H9 (cell line): ENCODE measurements at regions not wholly inside any gene's neighbourhood (a gene's known extent, or its start where the extent isn't known, plus 50 kb on each side); places are given as distances from the start of the nearest gene placed in this dataset.

Experiments used
- DNase-seq: peaks from one replicate; pipeline ENCODE4 v3.0.0-alpha.2; 2017
- H2AFZ ChIP-seq: one replicate; pipeline ENCODE4 v1.6.1; 2013; ENCODE audit warnings: mild to moderate bottlenecking, low read length, control low read depth, moderate library complexity
- H2AK5ac ChIP-seq: 2 replicates; pipeline ENCODE4 v1.6.1; 2013; ENCODE audit warnings: low read length, control low read depth, mixed read lengths; ENCODE audit not compliant: insufficient read length
- H2BK120ac ChIP-seq: one replicate; pipeline ENCODE4 v1.6.1; 2013; ENCODE audit warnings: low read depth, mild to moderate bottlenecking, low read length, control low read depth, inconsistent platforms; ENCODE audit not compliant: poor library complexity, severe bottlenecking
- H2BK12ac ChIP-seq: 2 replicates; pipeline ENCODE4 v1.6.1; 2013; ENCODE audit warnings: low read length, control low read depth, mixed read lengths, low read depth; ENCODE audit not compliant: insufficient read length
- H2BK15ac ChIP-seq: 2 replicates; pipeline ENCODE4 v1.6.1; 2013; ENCODE audit warnings: low read depth, low read length, control low read depth
- H2BK20ac ChIP-seq: one replicate; pipeline ENCODE4 v1.6.1; 2013; ENCODE audit warnings: low read depth, mild to moderate bottlenecking, low read length, control low read depth, inconsistent platforms; ENCODE audit not compliant: poor library complexity, severe bottlenecking
- H2BK5ac ChIP-seq: 2 replicates; pipeline ENCODE4 v1.6.1; 2013; ENCODE audit warnings: low read length, control low read depth, mixed read lengths; ENCODE audit not compliant: insufficient read length
- H3K14ac ChIP-seq: 2 replicates; pipeline ENCODE4 v1.6.1; 2013; ENCODE audit warnings: low read length, control low read depth; ENCODE audit not compliant: insufficient read depth
- H3K18ac ChIP-seq: 2 replicates; pipeline ENCODE4 v1.6.1; 2013; ENCODE audit warnings: low read depth, mild to moderate bottlenecking, mixed read lengths, low read length, control low read depth; ENCODE audit not compliant: insufficient read length
- H3K23ac ChIP-seq: 2 replicates; pipeline ENCODE4 v1.6.1; 2013; ENCODE audit warnings: low read length, control low read depth, mixed read lengths, low read depth; ENCODE audit not compliant: insufficient read length
- H3K23me2 ChIP-seq: 2 replicates; pipeline ENCODE4 v1.6.1; 2013; ENCODE audit warnings: low read depth, mild to moderate bottlenecking, mixed read lengths, low read length, control low read depth; ENCODE audit not compliant: insufficient read length, poor library complexity, severe bottlenecking
- H3K27ac ChIP-seq: 2 replicates; pipeline ENCODE4 v1.5.1; 2013; ENCODE audit warnings: low read length, control low read depth, mixed read lengths, low read depth; ENCODE audit not compliant: insufficient read length
- H3K27me3 ChIP-seq: 2 replicates; pipeline ENCODE4 v1.6.1; 2013; ENCODE audit warnings: low read length, control low read depth, inconsistent platforms; ENCODE audit not compliant: insufficient read depth
- H3K4ac ChIP-seq: 2 replicates; pipeline ENCODE4 v1.6.1; 2013; ENCODE audit warnings: low read depth, mild to moderate bottlenecking, control low read depth, inconsistent platforms, low read length, moderate library complexity
- H3K4me1 ChIP-seq: 2 replicates; pipeline ENCODE4 v1.6.1; 2013; ENCODE audit warnings: low read length, control low read depth, inconsistent platforms; ENCODE audit not compliant: insufficient read depth
- H3K4me2 ChIP-seq: 2 replicates; pipeline ENCODE4 v1.6.1; 2013; ENCODE audit warnings: low read length, control low read depth, mixed read lengths; ENCODE audit not compliant: insufficient read length, insufficient read depth
- H3K56ac ChIP-seq: 2 replicates; pipeline ENCODE4 v1.6.1; 2013; ENCODE audit warnings: low read depth, mild to moderate bottlenecking, mixed read lengths, low read length, control low read depth; ENCODE audit not compliant: insufficient read length
- H3K79me1 ChIP-seq: 2 replicates; pipeline ENCODE4 v1.6.1; 2013; ENCODE audit warnings: low read depth, mild to moderate bottlenecking, moderate library complexity, low read length, control low read depth, inconsistent platforms; ENCODE audit not compliant: insufficient read depth, poor library complexity, severe bottlenecking
- H3K79me2 ChIP-seq: 2 replicates; pipeline ENCODE4 v1.6.1; 2013; ENCODE audit warnings: low read length, control low read depth, inconsistent platforms; ENCODE audit not compliant: insufficient read depth
- H3K9ac ChIP-seq: 2 replicates; pipeline ENCODE4 v1.6.1; 2013; ENCODE audit warnings: low read length, control low read depth, mixed read lengths; ENCODE audit not compliant: insufficient read length; ENCODE audit errors: extremely low read depth
- H3K9me3 ChIP-seq: one replicate; pipeline ENCODE4 v1.6.1; 2013; ENCODE audit warnings: low read depth, low read length, inconsistent platforms; ENCODE audit not compliant: control insufficient read depth
- H3T11ph ChIP-seq: one replicate; pipeline ENCODE4 v1.6.1; 2013; ENCODE audit warnings: mild to moderate bottlenecking, low read length, control low read depth, inconsistent platforms
- H4K20me1 ChIP-seq: one replicate; pipeline ENCODE4 v1.6.1; 2013; ENCODE audit not compliant: control insufficient read depth, insufficient read length, insufficient read depth
- H4K5ac ChIP-seq: 2 replicates; pipeline ENCODE4 v1.6.1; 2013; ENCODE audit warnings: low read depth, mild to moderate bottlenecking, mixed read lengths, low read length, control low read depth; ENCODE audit not compliant: insufficient read length
- H4K8ac ChIP-seq: replicated peaks from 2 replicates; pipeline ENCODE4 v1.6.1; 2013; ENCODE audit warnings: low read length, control low read depth, mixed read lengths, low read depth; ENCODE audit not compliant: insufficient read length
- H4K91ac ChIP-seq: 2 replicates; pipeline ENCODE4 v1.6.1; 2013; ENCODE audit warnings: low read depth, mild to moderate bottlenecking, moderate library complexity, mixed read lengths, low read length, control low read depth; ENCODE audit not compliant: insufficient read length
- H3K27ac Mint-ChIP-seq, 3 experiments: 2 replicates in 2 of 3; 3 replicates in 1 of 3; pipeline ENCODE4 v1.8.0; 2020 to 2021; ENCODE audit warnings: mixed read lengths in 3 of 3, mild to moderate bottlenecking in 1 of 3, moderate library complexity in 1 of 3
- H3K27me3 Mint-ChIP-seq: 2 replicates; pipeline ENCODE4 v1.8.0; 2021; ENCODE audit warnings: low read depth, mild to moderate bottlenecking, moderate library complexity, mixed read lengths
- H3K36me3 Mint-ChIP-seq, 3 experiments: 2 replicates in 2 of 3; 3 replicates in 1 of 3; pipeline ENCODE4 v1.8.0; 2020 to 2021; ENCODE audit warnings: low read depth in 3 of 3, mixed read lengths in 3 of 3; ENCODE audit not compliant: insufficient read depth in 1 of 3
- H3K4me1 Mint-ChIP-seq, 2 experiments: 2 replicates each; pipeline ENCODE4 v1.8.0; 2020; ENCODE audit warnings: mixed read lengths in 2 of 2
- H3K4me3 Mint-ChIP-seq, 2 experiments: 2 replicates in 1 of 2; 3 replicates in 1 of 2; pipeline ENCODE4 v1.8.0; 2020 to 2021; ENCODE audit warnings: mild to moderate bottlenecking in 2 of 2, mixed read lengths in 2 of 2, moderate library complexity in 1 of 2
- H3K9me3 Mint-ChIP-seq, 2 experiments: 2 replicates in 1 of 2; 3 replicates in 1 of 2; pipeline ENCODE4 v1.8.0; 2020; ENCODE audit warnings: mild to moderate bottlenecking in 2 of 2, mixed read lengths in 2 of 2, moderate library complexity in 1 of 2
- WGBS: extraction: QIAGEN DNeasy Blood & Tissue Kit; methylation state at CpG from one replicate; pipeline ENCODE4 v1.1.7; 2013; ENCODE audit warnings: missing lambda C conversion rate, low lambda C conversion rate, mixed read lengths; ENCODE audit not compliant: insufficient read length; ENCODE audit errors: extremely low coverage; 5-methylcytosine and 5-hydroxymethylcytosine counted together
- TF ChIP-seq, protein P1 (sequence below): fragments of 200-600 bp; sonication (generic); conservative IDR thresholded peaks from 3 replicates; pipeline ENCODE4 v1.8.0; 2021; ENCODE audit warnings: antibody characterized with exemption, mild to moderate bottlenecking

DNA sequence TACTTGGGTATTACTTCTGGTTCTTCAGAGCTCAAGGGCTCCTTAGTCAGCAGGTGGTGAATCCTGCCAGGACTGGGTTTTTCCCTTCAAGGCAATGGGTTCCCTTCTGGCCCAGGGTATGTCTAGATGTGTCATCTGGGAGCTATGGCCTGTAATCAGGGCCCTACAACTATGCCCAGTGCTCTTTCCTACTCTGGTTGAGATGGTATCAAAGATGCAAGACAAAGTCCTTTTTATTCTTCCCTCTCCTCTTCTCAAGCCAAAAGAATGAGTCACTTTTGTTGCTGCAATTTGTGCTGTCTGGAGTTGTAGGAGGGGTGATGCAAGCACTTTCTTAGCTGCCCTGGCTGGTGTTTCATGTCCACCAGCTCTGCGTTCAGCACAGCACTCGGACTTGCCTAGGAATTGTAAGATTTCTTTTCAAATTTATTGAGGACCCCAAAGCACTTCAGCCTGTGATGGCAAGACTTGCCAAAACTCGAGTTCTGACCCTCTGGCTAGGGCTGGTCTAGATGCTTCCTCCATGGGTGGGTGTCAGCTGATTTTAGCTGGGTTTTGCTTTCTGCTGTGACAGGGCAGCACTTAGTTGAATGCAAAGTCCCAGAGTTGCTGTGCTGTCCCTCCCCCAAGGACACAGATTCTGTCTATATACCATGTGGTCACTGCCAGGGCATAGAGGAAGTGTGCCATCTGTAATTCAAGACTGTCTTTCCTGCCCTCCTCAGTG is 129.2 kb upstream of the CBLB start:
- no peak overlapping the region for H3K56ac ChIP-seq
- no peak overlapping the region for H4K5ac ChIP-seq
- no peak overlapping the region for H3K9ac ChIP-seq
- no peak overlapping the region for H3K18ac ChIP-seq
- no peak overlapping the region for H3K23ac ChIP-seq
- TF ChIP-seq, protein P1, sequence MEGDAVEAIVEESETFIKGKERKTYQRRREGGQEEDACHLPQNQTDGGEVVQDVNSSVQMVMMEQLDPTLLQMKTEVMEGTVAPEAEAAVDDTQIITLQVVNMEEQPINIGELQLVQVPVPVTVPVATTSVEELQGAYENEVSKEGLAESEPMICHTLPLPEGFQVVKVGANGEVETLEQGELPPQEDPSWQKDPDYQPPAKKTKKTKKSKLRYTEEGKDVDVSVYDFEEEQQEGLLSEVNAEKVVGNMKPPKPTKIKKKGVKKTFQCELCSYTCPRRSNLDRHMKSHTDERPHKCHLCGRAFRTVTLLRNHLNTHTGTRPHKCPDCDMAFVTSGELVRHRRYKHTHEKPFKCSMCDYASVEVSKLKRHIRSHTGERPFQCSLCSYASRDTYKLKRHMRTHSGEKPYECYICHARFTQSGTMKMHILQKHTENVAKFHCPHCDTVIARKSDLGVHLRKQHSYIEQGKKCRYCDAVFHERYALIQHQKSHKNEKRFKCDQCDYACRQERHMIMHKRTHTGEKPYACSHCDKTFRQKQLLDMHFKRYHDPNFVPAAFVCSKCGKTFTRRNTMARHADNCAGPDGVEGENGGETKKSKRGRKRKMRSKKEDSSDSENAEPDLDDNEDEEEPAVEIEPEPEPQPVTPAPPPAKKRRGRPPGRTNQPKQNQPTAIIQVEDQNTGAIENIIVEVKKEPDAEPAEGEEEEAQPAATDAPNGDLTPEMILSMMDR = no peak
- H2BK120ac ChIP-seq = no peak overlapping the region
- H2BK20ac ChIP-seq = no peak overlapping the region
- H3K4me1 ChIP-seq = no peaks in the 10 kb centered on the region
- H3K27ac ChIP-seq = no peak overlapping the region
- Mint-ChIP-seq H3K4me3 (no peak overlapping the region), H3K36me3 (0 out of 7 replicates have a peak, but pooled peaks cover 0 to 5% (median 0%) of the 10 kb centered on the region in 3 experiments), H3K4me1 (no peaks in the 10 kb centered on the region), H3K27me3 (no peaks in the 10 kb centered on the region), H3K9me3 (peaks cover 0 to 11% of the 10 kb centered on the region in 2 experiments; a peak in 4 of 5 replicates), H3K27ac (no peak overlapping the region)
- no peaks in the 10 kb centered on the region for H3K23me2 ChIP-seq
- no peak overlapping the region for H2AK5ac ChIP-seq
- no peaks in the 10 kb centered on the region for H3K79me1 ChIP-seq
- H3K9me3 ChIP-seq = no peaks in the 10 kb centered on the region
- no peak overlapping the region for H2BK5ac ChIP-seq
- no peak for DNase-seq
- no peak overlapping the region for H2BK15ac ChIP-seq
- no peak overlapping the region for H4K8ac ChIP-seq
- H4K20me1 ChIP-seq = no peaks in the 10 kb centered on the region
- no peaks in the 10 kb centered on the region for H3K27me3 ChIP-seq
- H3K4me2 ChIP-seq = no peak overlapping the region
- no peaks in the 10 kb centered on the region for H3K79me2 ChIP-seq
- H4K91ac ChIP-seq = no peak overlapping the region
- H3K14ac ChIP-seq = no peak overlapping the region
- H2BK12ac ChIP-seq = no peak overlapping the region
- H2AFZ ChIP-seq = no peak overlapping the region
- H3K4ac ChIP-seq = no peak overlapping the region
- no CpG with 5 or more reads among the region's 3 CpGs for WGBS
- no peak overlapping the region for H3T11ph ChIP-seq
